HEK293T (cell line): ENCODE measurements at regions not wholly inside any gene's neighbourhood (a gene's known extent, or its start where the extent isn't known, plus 50 kb on each side); places are given as distances from the start of the nearest gene placed in this dataset.

ENCODE experiments used
- ARNT ChIP-seq: fragments of 450-650 bp; IDR thresholded peaks from 2 replicates; pipeline ENCODE4 v1.6.1; 2017; ENCODE audit warnings: mild to moderate bottlenecking
- BHLHE40 ChIP-seq: fragments of 450-650 bp; IDR thresholded peaks from 2 replicates; pipeline ENCODE4 v1.6.1; 2016; ENCODE audit warnings: mild to moderate bottlenecking, moderate library complexity, borderline replicate concordance
- ELF4 ChIP-seq: fragments of 450-650 bp; IDR thresholded peaks from 2 replicates; pipeline ENCODE4 v1.6.1; 2017; ENCODE audit warnings: antibody characterized with exemption
- FOXA1 ChIP-seq: fragments of 450-650 bp; IDR thresholded peaks from 2 replicates; pipeline ENCODE4 v1.6.1; 2016; ENCODE audit warnings: mild to moderate bottlenecking
- FOXM1 ChIP-seq: fragments of 450-650 bp; IDR thresholded peaks from 2 replicates; pipeline ENCODE4 v1.6.1; 2017; ENCODE audit warnings: mild to moderate bottlenecking, borderline replicate concordance
- HDGF ChIP-seq: fragments of 450-650 bp; IDR thresholded peaks from 2 replicates; pipeline ENCODE4 v1.6.1; 2017; ENCODE audit warnings: antibody characterized with exemption, borderline replicate concordance
- LEF1 ChIP-seq: fragments of 450-650 bp; IDR thresholded peaks from 2 replicates; pipeline ENCODE4 v1.6.1; 2017; ENCODE audit warnings: mild to moderate bottlenecking, borderline replicate concordance
- NFRKB ChIP-seq: fragments of 450-650 bp; IDR thresholded peaks from 2 replicates; pipeline ENCODE4 v1.6.1; 2016; ENCODE audit warnings: mild to moderate bottlenecking, moderate library complexity
- SP1 ChIP-seq: fragments of 450-650 bp; IDR thresholded peaks from 2 replicates; pipeline ENCODE4 v1.6.1; 2017
- TARDBP ChIP-seq: fragments of 450-650 bp; IDR thresholded peaks from 2 replicates; pipeline ENCODE4 v1.6.1; 2016
- ZNF384 ChIP-seq: fragments of 450-650 bp; IDR thresholded peaks from 2 replicates; pipeline ENCODE4 v1.6.1; 2016
- TF ChIP-seq, protein P1 (sequence below): fragments of 450-650 bp; IDR thresholded peaks from 2 replicates; pipeline ENCODE4 v1.6.1; 2016

DNA sequence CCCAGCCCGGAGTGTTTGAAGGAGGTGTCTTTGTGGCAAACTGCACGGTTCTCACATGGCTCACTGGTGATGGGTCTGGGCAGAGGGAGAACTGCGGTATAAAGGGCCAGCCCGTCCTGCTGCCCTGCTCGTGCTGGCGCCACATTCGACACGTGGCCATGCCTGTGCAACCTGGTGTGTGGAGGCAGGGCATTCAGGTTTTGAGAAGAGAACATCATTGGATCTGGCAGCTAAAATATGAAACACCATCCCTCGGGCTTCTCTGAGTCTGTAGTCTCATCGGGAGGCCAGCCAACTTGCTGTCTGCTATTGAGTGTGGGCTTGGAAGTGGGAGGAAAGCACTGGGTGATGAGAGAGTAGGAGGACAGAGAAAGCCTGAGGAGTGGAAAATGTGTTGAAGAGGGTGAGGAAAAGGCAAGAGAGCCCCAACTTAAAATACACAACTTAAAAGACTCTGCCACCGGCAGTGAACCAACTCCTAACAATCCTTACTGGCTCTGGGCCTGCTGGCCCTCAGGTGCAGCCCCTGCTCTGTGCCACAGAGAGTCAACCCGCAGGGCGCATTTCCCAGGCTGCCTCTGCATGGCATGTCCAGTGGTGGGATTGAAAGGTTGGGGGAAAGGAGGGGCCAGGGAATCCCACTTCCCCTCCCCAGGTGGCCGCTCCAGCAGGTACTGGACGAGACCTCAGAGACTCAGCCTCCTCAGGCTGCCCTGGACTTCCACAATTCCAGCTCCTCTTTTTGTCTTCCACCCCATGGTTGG, 112.7 kb upstream of the DLX2 start:
- no peak for TF ChIP-seq ARNT
- TF ChIP-seq ELF4: no peak
- no peak for TF ChIP-seq TARDBP
- TF ChIP-seq BHLHE40: no peak
- no peak for TF ChIP-seq HDGF
- no peak for TF ChIP-seq SP1
- TF ChIP-seq ZNF384: no peak
- no peak for TF ChIP-seq FOXM1
- no peak for TF ChIP-seq NFRKB
- TF ChIP-seq LEF1: no peak
- TF ChIP-seq FOXA1: no peak
- TF ChIP-seq, protein P1, sequence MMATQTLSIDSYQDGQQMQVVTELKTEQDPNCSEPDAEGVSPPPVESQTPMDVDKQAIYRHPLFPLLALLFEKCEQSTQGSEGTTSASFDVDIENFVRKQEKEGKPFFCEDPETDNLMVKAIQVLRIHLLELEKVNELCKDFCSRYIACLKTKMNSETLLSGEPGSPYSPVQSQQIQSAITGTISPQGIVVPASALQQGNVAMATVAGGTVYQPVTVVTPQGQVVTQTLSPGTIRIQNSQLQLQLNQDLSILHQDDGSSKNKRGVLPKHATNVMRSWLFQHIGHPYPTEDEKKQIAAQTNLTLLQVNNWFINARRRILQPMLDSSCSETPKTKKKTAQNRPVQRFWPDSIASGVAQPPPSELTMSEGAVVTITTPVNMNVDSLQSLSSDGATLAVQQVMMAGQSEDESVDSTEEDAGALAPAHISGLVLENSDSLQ: no peak
